ENCODE measurements at regions not wholly inside any gene's neighbourhood (a gene's known extent, or its start where the extent isn't known, plus 50 kb on each side); places are given as distances from the start of the nearest gene placed in this dataset.
A peak's percentile ranks its signal among the peaks of the same experiment; 100 is the strongest.
"Not testable (repeated sequence)": the region's sequence is repeated elsewhere in the genome, so short reads cannot be mapped to it uniquely, and the experiment has no call there.

DNA sequence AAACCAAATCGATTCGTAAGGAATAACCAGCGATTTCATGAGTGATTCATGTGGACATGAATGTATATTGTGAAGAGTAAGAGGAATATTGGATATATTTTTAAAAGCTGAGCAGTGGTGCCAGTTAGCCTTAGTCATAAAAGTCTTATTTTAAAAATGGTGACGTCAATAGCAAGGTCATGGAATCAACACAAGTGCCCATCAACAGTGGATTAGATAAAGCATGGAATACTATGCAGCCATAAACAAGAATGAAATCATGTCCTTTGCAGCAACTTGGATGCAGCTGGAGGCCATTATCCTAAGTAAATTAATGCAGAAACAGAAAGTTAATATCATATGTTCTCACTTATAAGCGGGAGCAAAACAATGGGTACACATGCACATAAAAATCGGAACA is 89.0 kb upstream of the STOX2 start:
- no peak for DNase-seq

DNA sequence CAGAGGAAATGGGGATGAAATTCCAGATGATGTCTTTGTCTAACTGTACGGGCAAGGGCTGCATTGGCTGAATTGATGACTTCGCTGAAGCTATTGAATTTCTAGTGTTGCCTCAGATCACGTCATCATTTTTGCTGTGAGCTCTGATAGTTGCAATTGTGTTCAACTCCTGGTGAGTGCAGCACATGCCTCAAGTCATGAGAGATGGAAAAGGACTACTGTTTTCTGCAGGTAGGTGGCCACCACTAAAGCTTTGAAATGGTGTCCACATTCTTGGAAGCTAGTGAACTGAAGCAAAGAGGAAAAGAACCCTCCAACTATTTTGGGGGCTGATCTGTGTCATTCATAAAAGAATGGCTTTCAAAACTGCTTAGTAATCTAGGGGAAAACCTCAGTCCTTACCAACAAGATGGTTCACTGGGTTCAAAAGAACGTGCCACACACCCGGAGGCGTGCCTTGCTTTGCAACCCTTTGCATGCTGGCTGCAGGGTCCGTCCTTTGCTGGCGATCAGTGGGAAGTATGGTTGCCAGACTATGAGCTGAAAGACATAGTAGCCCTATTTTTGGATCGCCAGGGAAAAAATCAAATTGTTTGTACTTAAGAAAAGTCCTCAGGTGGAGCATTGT is 88.1 kb upstream of the STOX2 start:
- no peak for DNase-seq

DNA sequence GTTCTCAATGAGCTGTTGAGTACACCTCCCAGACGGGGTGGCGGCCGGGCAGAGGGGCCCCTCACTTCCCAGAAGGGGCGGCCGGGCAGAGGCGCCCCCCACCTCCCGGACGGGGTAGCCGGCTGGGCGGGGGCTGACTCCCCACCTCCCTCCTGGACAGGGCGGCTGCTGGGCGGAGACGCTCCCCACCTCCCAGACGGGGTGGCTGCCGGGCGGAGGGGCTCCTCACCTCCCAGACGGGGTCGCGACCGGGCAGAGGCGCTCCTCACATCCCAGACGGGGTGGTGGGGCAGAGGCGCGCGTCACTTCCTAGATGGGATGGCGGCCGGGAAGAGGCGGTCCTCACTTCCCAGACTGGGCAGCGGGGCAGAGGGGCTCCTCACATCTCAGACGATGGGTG is 86.5 kb upstream of the STOX2 start:
- not testable (repeated sequence) for DNase-seq

DNA sequence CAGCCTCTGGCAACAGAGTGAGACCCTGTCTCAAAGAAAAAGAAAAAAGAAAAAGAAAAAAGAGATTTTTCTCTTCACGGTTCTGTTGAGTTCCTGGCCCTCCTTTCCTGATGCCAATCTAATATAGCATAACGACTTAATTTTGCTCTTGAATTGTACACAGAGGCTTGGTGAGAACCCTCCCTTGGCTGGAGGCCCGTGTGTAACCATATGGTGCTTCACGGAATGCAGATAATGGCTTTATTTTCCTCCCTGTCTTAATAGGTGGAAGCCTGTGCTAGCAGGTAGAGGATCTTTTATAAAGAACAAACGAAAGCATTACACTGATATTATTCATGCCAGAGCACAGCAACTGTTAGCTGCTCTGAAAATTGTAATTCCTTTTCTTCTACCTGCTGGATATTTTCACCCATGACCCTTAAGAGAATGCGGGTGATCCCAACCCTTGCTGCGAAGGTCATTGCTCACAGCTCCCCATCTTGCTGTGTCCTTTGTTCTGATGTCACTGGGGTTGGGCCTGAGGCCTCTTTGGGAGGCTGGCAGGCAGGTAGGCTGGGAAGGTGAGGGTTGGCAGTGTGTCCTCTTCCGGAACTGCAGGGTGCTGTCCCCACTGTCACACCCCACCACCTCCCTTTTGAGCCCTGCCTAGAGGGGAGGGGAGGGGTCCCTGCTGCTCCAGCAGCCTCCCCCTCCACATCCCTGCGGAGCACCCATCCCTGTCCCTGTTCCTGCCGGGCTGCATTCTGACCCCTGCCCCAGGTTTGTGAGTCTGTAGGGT is 83.8 kb upstream of the STOX2 start:
- no peak for DNase-seq

DNA sequence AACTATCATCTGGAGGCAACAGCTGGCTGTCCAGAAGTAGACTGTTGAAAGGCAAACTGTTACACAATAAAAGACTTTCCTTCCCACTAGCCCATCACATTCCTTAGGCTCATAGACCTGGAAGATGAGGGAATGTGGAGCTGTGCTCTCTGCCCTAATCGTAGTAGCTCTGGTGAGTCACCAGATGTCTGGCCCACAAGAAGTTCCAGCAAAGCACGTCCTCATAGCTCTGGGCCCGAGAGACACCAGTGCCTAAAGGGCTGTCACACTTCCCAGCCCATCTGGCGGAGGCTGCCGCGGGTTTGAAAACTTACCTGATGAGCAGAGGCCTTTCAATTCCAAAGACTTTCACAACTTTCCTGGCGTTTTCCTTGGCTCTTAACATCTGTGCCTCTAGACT is 81.7 kb upstream of the STOX2 start:
- no peak for DNase-seq

DNA sequence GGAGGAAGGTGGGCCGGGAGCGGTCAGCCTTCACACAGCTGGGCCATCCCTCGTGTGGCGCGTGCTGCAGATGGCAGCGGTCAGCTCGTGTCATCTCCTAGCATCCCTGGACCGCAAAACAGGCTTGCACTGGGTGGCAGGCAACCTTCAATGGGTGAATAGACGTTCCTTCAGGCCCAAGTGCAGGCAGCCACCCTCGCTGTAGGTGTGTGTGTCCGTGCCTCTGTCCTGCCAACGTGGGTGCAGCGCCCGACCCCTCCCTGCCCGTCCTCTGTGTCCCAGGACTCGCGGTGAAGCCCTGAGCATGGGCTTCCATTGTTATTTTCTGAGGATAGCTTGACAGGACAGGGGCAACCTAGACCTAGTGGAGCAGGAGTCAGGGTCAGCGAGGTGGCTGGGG is 79.8 kb upstream of the STOX2 start:
- no peak for DNase-seq

DNA sequence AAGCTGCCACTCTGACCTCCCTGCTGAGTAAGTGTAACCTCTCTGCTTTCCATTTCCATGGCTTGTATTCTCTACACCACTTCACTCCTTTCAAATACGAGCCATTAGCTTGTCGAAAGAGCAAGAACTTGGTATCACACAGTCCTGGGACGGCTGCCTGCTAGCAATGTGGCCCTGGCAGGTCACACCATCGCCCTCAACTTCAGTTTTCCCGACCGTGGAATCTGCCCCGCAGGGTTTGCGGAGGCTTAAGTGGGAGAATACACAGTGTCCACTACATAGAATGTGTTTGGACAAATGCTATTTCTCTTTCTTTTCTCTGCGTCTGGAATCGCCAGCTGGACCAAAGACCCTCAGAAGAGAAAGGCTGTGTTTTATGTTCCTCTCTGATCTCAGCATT is 78.6 kb upstream of the STOX2 start:
- no peak for DNase-seq

DNA sequence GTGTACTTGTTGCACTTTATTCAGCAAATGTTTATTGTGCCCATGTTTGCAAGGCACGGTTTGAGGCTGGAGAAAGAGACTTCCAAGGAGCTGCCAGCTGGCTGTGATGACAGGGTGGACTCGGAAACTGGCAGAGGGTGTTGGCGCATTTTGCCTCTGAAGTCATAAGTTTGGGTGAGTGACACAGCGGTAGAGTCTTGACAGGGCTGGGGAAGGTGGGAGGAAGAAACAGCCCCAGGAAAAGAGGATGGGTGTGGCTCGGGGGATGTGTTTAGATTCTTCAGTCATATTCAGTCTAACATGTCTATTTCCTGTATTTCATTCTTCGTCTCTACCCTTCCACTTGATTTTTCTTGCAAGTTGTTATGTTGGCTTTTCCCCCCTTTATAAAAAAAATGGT is 77.0 kb upstream of the STOX2 start:
- no peak for DNase-seq

DNA sequence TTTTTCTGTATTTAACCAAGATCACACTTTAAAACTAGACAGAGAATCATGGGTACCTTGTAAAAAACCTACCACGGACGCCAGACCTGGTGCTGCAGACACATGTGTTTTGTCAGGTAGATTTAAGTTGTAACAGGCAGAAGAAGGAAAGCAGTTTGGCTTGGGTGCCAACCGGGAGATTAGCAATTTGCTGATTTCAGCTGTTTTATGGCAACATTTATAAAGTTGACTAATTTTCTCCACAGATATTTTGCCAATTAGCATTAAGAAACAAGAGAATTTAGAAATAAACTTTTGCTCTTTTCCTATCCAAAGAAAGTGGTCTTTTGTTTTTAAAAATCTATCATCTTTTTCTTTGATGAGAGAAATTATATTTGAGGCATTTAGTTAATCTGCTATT is 76.3 kb upstream of the STOX2 start:
- DNase-seq: no peak

DNA sequence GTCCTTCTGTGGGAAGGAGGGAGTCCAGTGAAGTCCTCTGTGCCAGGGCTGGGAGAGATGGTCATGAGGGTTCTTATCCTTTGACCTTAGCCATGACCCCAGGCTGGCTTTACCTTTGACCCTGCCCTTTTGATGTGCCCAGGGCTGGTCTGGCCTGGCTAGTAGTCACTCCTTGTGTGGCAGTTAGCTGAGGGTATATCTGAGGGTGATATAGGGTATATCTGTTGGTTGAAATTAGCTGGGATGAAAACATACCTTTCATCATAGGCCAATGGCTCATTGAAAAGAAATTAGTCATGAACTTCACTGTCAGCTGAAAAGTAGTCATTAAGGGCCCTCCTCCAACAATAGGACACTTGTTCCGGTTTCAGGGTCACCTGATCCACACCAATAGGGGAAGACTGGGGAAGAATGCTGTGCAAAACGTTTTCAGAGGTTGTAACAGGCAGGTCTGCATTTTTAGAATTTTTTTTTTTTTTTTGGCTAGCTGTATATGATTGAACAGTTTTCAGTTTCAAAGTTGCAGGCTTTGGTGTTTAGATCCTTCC is 74.6 kb upstream of the STOX2 start:
- DNase-seq: no peak

DNA sequence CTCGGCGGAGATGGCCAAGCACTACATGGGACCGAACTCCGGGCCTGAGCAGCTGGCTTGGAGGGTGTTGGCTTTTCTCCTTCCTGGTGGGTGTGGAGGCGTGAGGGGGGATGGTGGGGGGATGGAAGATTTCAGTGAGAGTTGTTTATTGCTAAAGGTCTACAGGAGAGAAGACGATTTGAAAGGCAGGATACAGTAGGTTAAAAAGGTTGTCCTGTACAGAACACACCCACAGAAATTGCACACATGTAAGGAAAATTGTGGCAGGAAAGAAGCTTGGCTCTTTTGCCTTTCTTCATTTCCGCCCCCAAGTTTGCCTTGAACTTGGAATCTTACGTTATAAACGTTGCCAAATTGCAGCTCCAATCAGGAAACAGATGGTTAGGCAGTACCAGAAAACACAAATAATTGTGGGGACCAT is 74.1 kb upstream of the STOX2 start:
- no peak for DNase-seq

DNA sequence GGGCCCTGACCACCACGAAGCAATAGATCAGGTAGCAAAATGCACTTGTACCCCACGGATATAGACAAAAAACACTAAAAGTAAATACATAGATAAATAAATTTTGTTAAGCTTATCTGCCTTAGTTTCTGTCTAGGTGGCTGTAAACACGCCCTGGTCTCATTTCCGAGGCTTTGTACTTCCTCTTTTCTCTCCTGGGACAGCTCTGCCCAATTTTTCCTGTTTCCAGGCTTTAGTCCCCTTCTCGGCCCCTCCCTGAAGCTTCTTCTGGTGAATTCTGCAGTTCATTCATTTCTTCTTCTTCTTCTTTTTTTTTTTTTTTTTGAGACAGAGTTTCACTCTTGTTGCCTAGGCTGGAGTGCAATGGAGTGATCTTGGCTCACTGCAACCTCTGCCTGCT is 73.4 kb upstream of the STOX2 start:
- DNase-seq: no peak

DNA sequence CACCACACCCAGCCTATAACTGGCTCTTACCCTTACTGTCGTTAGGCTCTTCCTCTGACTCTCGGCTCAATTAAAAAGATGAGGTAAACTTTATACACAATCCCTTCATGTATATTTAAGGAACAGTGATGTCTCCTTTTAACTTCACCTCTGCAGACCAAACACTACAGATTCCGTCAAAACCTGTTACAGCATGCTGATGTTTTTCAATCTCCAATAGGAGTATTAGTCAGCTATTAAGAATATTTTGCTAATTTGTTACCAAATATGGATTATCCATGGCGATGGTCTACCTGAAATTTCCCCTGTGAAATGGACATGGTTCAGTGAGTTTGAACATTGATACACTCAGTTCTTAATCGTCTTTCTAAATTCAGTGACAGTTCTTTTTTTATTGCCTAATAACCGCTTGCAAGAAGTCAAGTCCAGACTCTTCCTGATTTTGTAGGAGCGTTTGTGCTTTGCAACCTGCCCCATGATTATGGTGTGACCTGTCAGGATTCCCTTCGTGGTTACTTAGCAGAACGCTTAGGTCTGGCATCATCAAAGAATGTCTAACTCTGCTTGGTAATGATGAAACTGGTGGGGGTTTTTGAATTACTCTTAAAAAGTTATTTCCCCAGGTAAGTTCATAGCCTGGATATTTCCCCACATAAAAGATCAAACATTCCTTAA is 72.2 kb upstream of the STOX2 start:
- no peak for DNase-seq

DNA sequence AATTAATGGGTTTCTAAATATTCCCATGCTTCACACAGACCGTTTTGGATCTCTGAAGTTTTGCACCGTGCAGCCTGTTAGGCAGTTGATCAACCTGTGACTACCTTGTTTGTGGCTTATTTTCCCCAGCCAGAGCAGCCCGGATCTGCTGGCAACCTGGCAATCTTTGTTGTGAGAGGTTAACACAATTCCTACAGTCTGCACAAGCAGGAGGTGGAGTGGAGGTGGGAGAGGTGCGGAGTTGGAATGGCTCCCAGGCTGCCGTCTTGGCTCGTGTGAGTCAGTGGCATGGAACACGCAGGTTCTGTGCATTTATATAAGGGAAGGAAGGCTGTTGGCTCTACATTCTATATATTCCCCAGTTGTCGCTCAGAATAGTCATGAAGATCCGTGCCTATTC is 70.9 kb upstream of the STOX2 start:
- no peak for DNase-seq

DNA sequence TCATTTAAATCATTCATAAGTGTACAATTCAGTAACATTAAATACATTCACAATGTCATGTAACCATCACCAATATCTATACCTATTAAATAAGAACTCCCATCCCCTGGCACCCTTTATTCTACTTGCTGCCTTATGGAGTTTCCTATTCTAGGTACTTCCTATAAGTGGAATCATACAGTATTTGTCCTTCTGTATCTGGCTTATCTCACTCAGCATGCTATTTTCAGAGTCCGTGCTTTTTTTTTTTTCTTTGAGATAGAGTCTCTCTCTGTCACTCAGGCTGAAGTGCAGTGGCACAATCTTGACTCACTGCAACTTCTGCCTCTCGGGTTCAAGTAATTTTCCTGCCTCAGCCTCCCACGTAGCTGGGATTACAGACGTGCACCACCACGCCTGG is 67.9 kb upstream of the STOX2 start:
- DNase-seq: no peak

DNA sequence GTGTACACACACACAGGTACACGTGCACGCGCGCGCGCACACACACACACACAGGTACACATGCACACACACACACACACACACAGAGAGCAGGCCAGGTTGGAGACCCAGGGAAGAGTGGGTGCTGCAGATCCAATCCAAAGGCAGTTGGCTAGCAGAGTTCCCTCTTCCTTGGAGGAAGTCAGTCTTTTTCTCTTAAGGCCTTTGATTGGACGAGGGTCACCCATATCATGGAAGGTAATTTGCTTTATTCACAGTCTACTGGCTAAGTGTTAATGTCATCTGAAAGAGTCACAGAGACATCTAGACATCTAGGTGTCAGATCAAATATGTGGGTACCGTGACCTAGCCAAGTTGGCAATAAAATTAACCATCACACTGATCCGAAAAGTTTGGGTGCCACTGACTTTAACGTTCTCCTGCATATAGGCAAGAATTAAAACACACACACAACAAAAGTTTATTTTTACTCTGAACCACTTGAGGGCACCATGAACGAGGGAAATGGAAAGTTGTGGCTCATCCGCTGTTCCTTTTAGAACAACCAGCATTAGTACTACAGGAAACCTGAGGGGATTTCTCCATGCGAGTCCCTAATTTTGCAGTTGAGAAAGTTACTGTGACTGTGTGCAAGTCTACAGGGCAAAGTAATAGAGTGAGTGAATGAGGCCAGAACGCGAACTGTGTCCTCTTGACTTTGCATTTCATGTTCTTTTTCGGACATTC is 66.0 kb upstream of the STOX2 start:
- no peak for DNase-seq

DNA sequence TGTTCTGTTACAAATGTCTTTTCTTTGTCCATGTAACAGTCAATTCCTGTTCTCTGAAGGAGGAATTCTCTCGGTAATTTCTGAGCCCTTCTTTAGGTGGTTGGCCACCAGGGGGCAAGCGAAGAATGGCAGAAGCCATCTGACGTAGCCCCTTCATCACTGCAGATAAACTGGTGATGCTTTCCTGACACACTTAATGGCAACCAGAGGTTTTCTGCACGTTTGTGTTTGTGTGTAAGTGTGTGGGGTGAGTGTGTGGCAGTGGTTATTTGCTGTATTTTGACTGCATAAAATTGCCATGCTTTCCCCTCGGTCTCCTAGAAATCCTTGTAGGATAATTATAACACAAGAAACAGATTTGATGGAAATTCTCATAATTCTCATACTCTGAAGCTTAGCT is 64.8 kb upstream of the STOX2 start:
- peak in 3 of 5 experiments; percentile 35 to 64 (median 41) for DNase-seq

DNA sequence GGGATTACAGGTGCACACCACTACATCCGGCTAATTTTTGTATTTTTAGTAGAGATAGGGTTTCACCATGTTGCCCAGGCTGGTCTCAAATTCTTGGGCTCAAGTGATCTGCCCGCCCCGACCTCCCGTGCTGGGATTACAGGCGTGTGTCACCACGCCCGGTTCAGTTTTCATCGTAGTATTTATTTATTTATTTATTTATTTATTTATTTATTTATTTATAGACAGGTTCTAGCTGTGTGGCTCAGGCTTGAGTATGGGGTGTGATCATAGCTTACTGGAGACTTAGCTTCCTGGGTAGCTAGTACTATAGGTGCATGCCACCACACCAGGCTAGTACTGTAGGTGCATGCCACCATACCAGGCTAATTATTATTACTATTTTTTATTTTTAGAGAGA is 64.1 kb upstream of the STOX2 start:
- no peak for DNase-seq

DNA sequence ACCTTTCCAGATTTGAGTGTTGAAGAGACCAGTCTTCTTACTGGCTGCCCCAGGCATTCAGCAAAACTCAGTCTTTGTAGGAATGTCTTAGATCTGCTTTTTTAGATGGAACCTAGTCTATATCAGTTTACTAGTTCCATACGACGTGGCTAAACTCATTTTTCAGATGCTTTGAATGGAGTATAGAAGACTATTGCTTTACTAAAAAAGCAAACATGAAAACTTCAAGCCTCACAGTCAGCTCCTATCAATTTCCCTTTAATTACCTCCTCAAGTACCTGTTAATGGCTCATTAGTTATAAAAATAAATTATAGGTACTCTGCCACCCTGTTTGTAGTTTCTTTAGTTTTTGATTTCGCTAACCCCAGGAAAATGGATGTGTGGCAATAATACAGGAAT is 63.0 kb upstream of the STOX2 start:
- no peak for DNase-seq

DNA sequence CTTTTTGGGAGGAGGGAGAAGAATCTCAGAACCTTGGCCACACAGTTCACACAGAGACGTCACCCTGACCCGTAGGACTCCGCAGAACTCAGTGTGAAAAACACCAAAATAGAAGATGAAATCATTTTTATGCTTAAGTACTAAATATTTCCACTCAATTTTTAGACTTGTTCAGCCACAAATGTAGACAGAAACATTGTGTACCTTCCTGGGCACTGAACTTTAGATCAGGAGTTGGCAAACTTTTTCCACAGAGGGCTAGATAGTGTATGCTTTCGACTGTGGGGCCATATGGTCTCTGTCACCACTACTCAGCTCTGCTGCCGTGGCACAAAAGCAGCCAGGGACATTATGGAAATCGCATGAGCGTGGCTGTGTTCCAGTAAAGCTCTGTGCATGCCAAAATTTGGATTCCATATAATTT is 61.8 kb upstream of the STOX2 start:
- no peak for DNase-seq

DNA sequence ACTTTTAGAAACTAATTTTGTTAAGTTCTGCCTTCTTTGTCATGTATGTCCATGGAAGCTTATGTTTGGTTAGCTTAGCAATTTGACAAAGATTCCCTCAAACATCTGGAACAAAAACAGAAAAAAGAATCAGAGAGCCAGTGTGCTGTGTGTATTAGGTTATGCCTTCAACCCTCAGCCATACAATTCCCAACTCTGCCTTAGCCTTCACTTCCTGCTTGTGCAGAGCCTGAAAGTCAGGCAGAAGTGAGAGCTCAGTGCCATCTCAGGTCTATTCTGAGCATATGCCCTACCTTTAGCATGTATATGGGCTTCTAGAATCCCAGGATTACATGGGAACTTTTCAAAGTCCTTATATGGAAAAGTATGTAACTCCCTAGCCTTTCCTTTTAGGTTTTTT is 58.2 kb upstream of the STOX2 start:
- DNase-seq: no peak

DNA sequence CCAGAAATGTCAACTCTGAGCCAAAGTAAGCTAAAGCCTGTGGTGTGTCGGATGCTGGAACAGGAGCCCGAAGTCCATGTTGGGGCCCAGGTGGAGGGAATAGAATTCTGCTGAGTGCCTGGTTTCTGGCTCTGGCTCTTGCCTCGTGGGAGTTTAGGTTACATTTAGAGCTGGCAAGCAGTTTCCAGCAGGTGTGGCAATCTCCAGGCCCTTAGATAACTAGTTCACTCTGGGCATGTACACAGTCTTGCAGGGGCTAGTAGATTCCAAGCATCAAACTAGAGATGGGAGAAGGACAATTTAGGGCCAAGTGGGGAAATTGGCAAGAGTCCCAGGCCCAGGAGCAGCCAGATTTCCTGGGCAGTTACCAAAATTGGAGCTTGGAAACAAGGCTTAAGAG is 56.3 kb upstream of the STOX2 start:
- DNase-seq: no peak

DNA sequence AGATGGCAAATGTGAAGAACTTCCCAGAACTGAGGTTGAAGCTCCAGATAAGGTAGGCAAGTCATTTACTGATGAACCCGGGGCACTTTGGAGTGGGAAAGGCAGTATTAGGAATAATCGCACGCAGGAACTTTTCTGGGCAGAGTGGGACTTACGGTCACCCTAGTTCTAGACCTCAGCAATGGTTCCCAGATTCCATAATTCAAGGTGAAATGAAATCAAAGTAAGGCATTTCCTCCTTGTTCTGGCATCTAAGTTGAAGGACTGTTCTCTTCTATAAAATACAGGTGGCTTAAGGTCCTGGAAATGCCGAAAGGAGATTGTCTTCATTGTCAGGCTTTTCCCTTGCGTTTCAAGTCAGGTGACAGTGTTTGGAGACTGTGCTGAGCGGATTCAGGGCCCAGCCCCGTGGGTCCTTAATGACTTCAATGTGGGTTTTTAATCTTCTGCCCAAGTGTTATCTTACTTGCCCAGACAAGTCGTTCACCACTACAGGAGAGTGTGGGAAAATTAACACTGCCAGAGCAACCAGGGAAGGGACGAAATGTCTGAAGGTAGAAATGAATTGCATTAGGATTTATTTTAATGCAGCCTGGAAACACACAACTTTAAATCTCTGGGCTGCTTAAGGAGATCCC is 52.1 kb upstream of the STOX2 start:
- DNase-seq: no peak

All from T-helper 2 cell (primary cell).